ENCODE measurements at regions not wholly inside any gene's neighbourhood (a gene's known extent, or its start where the extent isn't known, plus 50 kb on each side); places are given as distances from the start of the nearest gene placed in this dataset.

- Mint-ChIP-seq H3K4me1 (ENCODE audit: low read depth) (no peaks in the 10 kb centered on the region), H3K9me3 (no peaks in the 10 kb centered on the region), H3K36me3 (ENCODE audit: low read depth) (no peaks in the 10 kb centered on the region), H3K27ac (no peak overlapping the region), H3K27me3 (ENCODE audit: low read depth) (no peaks in the 10 kb centered on the region), H3K4me3 (no peak overlapping the region)
These were observed 563.5 kb downstream of the BUD13 start for GRCh38 chr11:116209255-116209654.

DNA sequence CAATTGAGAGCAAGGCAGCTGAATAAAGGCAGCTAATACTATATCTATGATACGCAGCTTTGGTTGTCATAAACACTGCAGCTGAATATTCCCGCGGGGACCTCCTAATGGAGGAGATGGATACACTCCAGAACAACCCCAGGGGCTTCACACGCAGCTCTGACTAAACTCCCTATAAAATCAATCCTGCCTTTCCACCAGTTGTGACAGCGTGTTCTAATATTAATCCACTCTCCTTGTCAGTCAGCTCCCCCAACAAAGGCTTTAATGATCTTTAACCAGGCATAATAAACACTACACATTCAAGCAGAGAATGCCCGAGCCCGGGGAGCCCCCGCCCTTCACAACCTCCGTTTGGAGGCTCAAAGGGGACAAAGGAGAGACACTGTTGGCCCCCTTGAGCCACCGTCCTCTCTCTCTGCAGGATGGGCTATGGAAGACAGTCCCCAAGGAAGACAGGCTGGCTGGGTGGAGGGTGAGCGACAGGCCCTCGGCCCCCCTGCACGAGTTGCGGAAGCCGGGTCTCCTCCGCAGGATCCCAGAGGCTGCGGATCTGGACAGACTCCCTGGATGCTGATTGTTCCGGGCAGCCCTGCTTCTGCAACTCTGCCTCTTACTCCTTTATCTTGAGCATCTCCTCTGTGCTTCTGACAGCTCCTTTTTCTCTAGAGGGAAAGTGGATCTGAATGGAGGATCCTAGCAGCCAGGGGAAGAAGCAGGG, 565.2 kb downstream of the BUD13 start:
- no peaks in the 10 kb centered on the region for H3K27me3 Mint-ChIP-seq (ENCODE audit: low read depth)
- no peaks in the 10 kb centered on the region for H3K4me1 Mint-ChIP-seq (ENCODE audit: low read depth)
- no peaks in the 10 kb centered on the region for H3K9me3 Mint-ChIP-seq
- no peaks in the 10 kb centered on the region for H3K36me3 Mint-ChIP-seq (ENCODE audit: low read depth)
- H3K27ac Mint-ChIP-seq, result no peak overlapping the region
- no peak overlapping the region for H3K4me3 Mint-ChIP-seq

- no peaks in the 10 kb centered on the region for H3K36me3 Mint-ChIP-seq (ENCODE audit: low read depth)
These were observed 565.8 kb downstream of the BUD13 start for GRCh38 chr11:116207019-116207418.

DNA sequence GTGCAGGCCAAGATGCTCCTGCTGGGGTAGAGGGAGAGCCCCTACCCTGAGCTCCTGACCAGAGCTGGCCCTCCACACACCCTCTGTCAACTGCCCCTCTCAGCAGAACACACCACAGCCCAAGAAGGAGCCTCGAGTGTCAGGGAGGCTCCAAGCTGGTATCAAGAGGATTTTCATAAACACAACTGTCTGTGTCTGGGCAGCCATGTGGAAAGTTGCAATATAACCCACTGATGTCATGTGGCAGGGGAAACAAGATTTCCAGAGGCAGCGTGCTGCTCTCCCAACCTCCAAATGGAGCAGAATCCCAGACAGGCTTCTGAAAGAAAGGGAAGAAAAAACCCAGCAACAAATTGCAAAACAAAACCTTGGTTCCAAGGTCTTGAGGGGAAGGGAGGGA, 569.9 kb downstream of the BUD13 start:
- no peaks in the 10 kb centered on the region for H3K27me3 Mint-ChIP-seq (ENCODE audit: low read depth)
- H3K27ac Mint-ChIP-seq, result no peak overlapping the region
- no peaks in the 10 kb centered on the region for H3K36me3 Mint-ChIP-seq (ENCODE audit: low read depth)
- no peaks in the 10 kb centered on the region for H3K9me3 Mint-ChIP-seq
- H3K4me3 Mint-ChIP-seq, result no peak overlapping the region
- no peaks in the 10 kb centered on the region for H3K4me1 Mint-ChIP-seq (ENCODE audit: low read depth)

More at GRCh38 chr11:116207019-116207418, 565.8 kb downstream of the BUD13 start:
- no peak overlapping the region for H3K27ac Mint-ChIP-seq
- no peaks in the 10 kb centered on the region for H3K27me3 Mint-ChIP-seq (ENCODE audit: low read depth)
- no peak overlapping the region for H3K4me3 Mint-ChIP-seq
- no peaks in the 10 kb centered on the region for H3K9me3 Mint-ChIP-seq
- H3K4me1 Mint-ChIP-seq (ENCODE audit: low read depth), result no peaks in the 10 kb centered on the region

DNA sequence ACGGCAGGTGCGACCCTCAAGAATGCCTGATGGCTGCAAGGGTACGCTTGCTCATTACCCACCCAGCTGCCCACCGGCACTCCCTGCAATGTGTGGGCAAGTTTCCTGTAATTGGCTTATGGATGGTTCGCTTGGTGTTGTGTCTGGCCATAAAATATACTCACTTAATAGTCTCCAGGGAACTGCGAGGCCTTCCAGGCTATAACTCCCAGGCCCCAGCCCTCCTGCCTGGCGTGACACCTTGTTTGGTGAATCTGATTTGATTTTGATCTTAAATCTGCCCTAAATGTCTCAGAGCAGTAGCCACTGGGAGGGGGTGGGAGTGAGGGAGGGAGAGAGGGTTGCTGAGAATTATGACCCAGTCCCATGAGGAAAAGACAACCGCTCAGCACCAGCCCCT, 572.2 kb downstream of the BUD13 start:
- H3K27me3 Mint-ChIP-seq (ENCODE audit: low read depth), result no peaks in the 10 kb centered on the region
- H3K4me3 Mint-ChIP-seq, result no peak overlapping the region
- no peaks in the 10 kb centered on the region for H3K4me1 Mint-ChIP-seq (ENCODE audit: low read depth)
- no peaks in the 10 kb centered on the region for H3K9me3 Mint-ChIP-seq
- H3K27ac Mint-ChIP-seq, result no peak overlapping the region
- no peaks in the 10 kb centered on the region for H3K36me3 Mint-ChIP-seq (ENCODE audit: low read depth)

DNA sequence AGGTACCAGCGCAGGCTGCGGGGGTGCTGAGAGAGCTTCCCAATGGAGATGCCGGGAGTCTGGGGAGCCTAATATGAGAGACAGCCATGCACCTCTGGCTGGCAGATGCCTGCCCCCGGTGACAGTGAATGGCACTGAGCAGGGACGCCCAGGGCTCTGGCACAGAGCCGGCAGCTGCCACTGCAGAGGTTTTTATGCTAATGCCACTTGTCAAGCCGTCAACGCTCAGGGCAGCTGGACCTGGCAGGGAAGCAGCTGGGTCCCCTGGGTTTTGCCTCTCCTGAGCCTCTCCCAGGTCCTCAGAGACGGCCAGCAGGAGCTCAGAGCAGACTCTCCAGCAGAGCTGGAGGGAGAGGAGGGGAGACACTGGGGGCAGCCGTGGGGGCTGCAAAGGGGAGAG, 573.6 kb downstream of the BUD13 start:
- no peak overlapping the region for H3K27ac Mint-ChIP-seq
- H3K4me3 Mint-ChIP-seq, result no peak overlapping the region
- H3K9me3 Mint-ChIP-seq, result no peaks in the 10 kb centered on the region
- peaks cover 8% of the 10 kb centered on the region for H3K27me3 Mint-ChIP-seq (ENCODE audit: low read depth)
- no peaks in the 10 kb centered on the region for H3K4me1 Mint-ChIP-seq (ENCODE audit: low read depth)
- H3K36me3 Mint-ChIP-seq (ENCODE audit: low read depth), result no peaks in the 10 kb centered on the region

DNA sequence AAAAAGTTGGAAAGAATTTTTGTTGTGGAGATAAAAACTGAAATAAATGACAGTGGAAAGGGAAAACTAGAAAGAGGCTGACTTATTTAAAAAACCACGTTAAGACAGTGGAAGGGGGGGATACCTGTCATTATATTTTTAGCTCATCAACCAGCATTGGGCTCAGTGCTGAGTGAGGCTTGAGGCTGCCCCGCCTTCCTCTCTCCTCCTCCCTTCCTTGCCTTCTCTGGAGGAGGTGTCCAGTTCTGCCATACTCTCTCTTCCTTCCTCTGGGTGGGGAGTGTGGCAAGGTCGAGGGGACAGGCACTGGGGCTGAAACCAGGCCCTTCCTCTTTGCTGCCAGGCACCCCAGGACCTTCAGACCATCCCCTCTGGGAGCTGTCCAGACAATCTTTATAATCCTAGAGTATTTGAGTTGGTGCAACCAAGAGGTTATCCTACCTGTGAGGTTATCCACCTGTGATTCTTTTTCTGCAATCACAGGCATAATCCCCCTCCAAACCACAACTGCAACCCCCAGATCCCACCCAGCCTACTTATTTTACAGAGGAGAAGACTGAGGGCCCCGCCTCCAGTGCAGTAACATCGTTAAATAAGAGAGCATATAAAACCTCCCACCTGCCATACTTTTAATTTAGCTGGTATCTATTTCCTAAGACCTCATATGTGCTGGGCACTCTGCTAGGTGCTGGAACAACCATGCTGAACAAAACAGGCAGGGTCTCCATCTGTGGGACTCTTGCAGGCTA, 578.5 kb downstream of the BUD13 start:
- H3K9me3 Mint-ChIP-seq, result no peaks in the 10 kb centered on the region
- no peaks in the 10 kb centered on the region for H3K36me3 Mint-ChIP-seq (ENCODE audit: low read depth)
- H3K27me3 Mint-ChIP-seq (ENCODE audit: low read depth), result peaks cover 21% of the 10 kb centered on the region
- no peaks in the 10 kb centered on the region for H3K4me1 Mint-ChIP-seq (ENCODE audit: low read depth)
- no peak overlapping the region for H3K27ac Mint-ChIP-seq
- H3K4me3 Mint-ChIP-seq, result no peak overlapping the region

GRCh38 chr11:116193321-116194131, 579.3 kb downstream of the BUD13 start:
- Mint-ChIP-seq H3K4me3 (no peak overlapping the region), H3K27me3 (ENCODE audit: low read depth) (peaks cover 21% of the 10 kb centered on the region), H3K4me1 (ENCODE audit: low read depth) (no peaks in the 10 kb centered on the region)

DNA sequence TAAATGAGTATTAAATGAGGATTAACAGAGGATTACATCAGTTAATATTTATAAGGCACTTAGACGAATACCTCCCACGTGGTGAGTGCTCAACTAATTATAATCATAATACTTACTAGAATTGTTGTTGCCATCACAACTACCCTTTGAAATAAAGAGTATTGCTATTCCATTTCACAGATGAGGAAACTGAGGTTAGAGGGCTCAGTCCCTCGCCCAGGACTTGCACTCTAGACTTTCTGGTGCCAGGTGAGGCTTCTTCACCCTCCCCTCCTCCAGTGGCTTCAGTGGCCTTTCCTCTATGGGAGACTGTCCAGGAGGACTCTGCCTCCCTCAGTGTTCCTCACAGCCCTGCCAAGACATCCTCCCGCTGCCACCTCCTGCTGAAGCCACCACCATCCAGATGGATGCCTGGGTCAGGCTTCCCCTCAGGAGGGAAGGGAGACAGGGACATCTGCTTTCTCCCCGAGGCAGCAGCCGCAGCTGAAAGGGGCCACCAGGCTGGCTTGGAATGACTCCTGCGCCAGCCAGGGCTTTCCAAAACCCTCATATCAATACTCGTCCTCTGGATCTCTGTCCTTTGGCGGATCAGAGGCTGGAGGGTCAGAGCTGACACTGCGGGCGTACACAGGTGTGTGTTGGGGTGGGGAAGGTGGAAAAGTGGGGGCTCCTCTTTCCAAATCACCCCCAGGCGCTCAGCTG, 580.1 kb downstream of the BUD13 start:
- H3K4me1 Mint-ChIP-seq (ENCODE audit: low read depth), result no peaks in the 10 kb centered on the region
- no peaks in the 10 kb centered on the region for H3K36me3 Mint-ChIP-seq (ENCODE audit: low read depth)
- peaks cover 21% of the 10 kb centered on the region for H3K27me3 Mint-ChIP-seq (ENCODE audit: low read depth)
- H3K27ac Mint-ChIP-seq, result no peak overlapping the region
- H3K4me3 Mint-ChIP-seq, result no peak overlapping the region
- no peaks in the 10 kb centered on the region for H3K9me3 Mint-ChIP-seq

More at GRCh38 chr11:116193321-116194131, 579.3 kb downstream of the BUD13 start:
- Mint-ChIP-seq H3K27ac (no peak overlapping the region), H3K9me3 (no peaks in the 10 kb centered on the region), H3K36me3 (ENCODE audit: low read depth) (no peaks in the 10 kb centered on the region)

DNA sequence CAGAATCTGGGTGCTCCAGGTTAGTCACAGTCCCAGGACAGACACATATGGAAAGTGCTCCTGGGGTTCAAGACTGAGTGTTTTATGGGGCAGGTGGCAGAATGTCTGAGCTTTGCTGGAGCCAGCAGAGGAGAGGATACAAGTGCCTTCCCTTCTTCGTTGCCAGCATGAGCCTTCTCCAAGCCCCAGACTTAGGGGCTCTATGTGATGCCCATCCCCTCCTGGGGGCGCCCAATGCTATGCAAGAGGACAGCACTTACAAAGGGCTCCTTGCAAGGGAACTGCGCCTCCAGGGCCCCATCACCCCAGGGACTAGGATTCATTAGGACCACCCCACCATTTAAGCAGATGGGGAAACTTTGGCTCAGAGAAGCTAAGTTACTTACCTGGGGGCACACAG, 581.9 kb downstream of the BUD13 start:
- Mint-ChIP-seq H3K9me3 (no peaks in the 10 kb centered on the region), H3K4me3 (no peak overlapping the region), H3K36me3 (ENCODE audit: low read depth) (no peaks in the 10 kb centered on the region), H3K4me1 (ENCODE audit: low read depth) (no peaks in the 10 kb centered on the region), H3K27me3 (ENCODE audit: low read depth) (peaks cover 21% of the 10 kb centered on the region), H3K27ac (no peak overlapping the region)

GRCh38 chr11:116189408-116190170, 583.2 kb downstream of the BUD13 start:
- peaks cover 17% of the 10 kb centered on the region for H3K27me3 Mint-ChIP-seq (ENCODE audit: low read depth)
- no peak overlapping the region for H3K4me3 Mint-ChIP-seq
- no peaks in the 10 kb centered on the region for H3K36me3 Mint-ChIP-seq (ENCODE audit: low read depth)
- H3K27ac Mint-ChIP-seq, result no peak overlapping the region
- H3K4me1 Mint-ChIP-seq (ENCODE audit: low read depth), result no peaks in the 10 kb centered on the region
- H3K9me3 Mint-ChIP-seq, result no peaks in the 10 kb centered on the region

DNA sequence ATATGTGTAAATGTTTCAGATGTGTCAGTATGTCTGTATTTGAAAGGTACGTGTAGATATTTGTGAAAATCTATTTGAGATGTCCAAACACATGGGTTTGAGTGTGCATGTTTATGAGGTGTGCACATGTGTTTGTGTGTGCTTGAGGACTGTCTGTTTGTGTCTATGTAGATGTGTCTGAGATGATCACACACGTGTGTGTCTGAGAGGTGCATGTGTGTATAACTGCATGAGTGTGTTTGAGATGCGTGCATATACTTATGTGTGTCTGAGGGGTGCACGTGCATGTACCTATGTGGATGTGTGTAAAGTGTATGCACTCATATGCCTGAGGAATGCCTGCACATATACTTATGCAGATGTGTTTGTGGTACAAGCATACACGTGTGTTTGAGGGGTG, 584.4 kb downstream of the BUD13 start:
- H3K27me3 Mint-ChIP-seq (ENCODE audit: low read depth), result peaks cover 4% of the 10 kb centered on the region

GRCh38 chr11:116187026-116187425, 585.8 kb downstream of the BUD13 start:
- H3K4me1 Mint-ChIP-seq (ENCODE audit: low read depth), result no peaks in the 10 kb centered on the region
- H3K4me3 Mint-ChIP-seq, result no peak overlapping the region
- no peaks in the 10 kb centered on the region for H3K27me3 Mint-ChIP-seq (ENCODE audit: low read depth)
- H3K36me3 Mint-ChIP-seq (ENCODE audit: low read depth), result no peaks in the 10 kb centered on the region
- no peaks in the 10 kb centered on the region for H3K9me3 Mint-ChIP-seq
- no peak overlapping the region for H3K27ac Mint-ChIP-seq

More for the DNA sequence above, 584.4 kb downstream of the BUD13 start:
- Mint-ChIP-seq H3K36me3 (ENCODE audit: low read depth) (no peaks in the 10 kb centered on the region), H3K4me1 (ENCODE audit: low read depth) (no peaks in the 10 kb centered on the region), H3K4me3 (no peak overlapping the region), H3K27ac (no peak overlapping the region), H3K9me3 (no peaks in the 10 kb centered on the region)

DNA sequence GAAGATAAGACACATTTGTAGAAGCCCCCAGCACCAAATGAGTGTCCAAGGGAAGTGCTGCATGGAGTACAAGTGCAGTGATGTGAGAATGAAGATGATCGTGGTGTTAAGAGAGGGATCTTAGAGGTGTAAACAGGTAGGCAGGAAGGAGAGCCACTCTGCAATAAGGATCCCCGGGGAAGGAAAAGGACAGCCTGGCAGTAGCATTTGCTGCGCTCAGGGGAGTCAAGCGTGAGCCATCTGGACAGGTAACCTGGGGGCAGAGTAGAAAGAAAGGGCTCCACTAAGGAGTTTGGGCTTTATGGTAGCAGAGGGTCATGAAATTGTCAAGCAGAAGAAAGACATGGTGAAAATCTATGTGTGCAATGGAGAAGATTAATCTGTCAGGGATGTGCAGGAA, 587.2 kb downstream of the BUD13 start:
- H3K27ac Mint-ChIP-seq, result no peak overlapping the region
- no peaks in the 10 kb centered on the region for H3K9me3 Mint-ChIP-seq
- H3K27me3 Mint-ChIP-seq (ENCODE audit: low read depth), result no peaks in the 10 kb centered on the region
- H3K4me1 Mint-ChIP-seq (ENCODE audit: low read depth), result no peaks in the 10 kb centered on the region
- no peak overlapping the region for H3K4me3 Mint-ChIP-seq
- H3K36me3 Mint-ChIP-seq (ENCODE audit: low read depth), result no peaks in the 10 kb centered on the region
